ENCODE measurements at regions not wholly inside any gene's neighbourhood (a gene's known extent, or its start where the extent isn't known, plus 50 kb on each side); places are given as distances from the start of the nearest gene placed in this dataset.

GRCh38 chr2:123380370-123380935 lies 644.6 kb upstream of the CNTNAP5 start:
- Histone ChIP-seq H3K9me3 (no peaks in the 10 kb centered on the region), H3K27ac (no peak overlapping the region), H3K4me2 (no peak overlapping the region), H3K4me1 (no peaks in the 10 kb centered on the region), H3K4me3 (no peak overlapping the region)
- WGBS (ENCODE audit: missing lambda C conversion rate) = 9% methylated on average over 7 of the region's 8 CpGs
- CTCF ChIA-PET = no interaction called here
- POLR2A ChIA-PET = no interaction called here
- TF ChIP-seq USF2 (IDR thresholded peaks at IDR 0.05) (no peak), GATA3 (IDR thresholded peaks at IDR 0.05; ENCODE audit: borderline replicate concordance) (no peak), E2F6 (IDR thresholded peaks at IDR 0.05; ENCODE audit: borderline replicate concordance, low read depth) (no peak), HOXA7 (CRISPR knock-in tag; IDR thresholded peaks at IDR 0.05) (no peak), PBX3 (IDR thresholded peaks at IDR 0.05) (no peak), ELK1 (IDR thresholded peaks at IDR 0.05; ENCODE audit: low read depth, low read length) (no peak), ZSCAN20 (CRISPR knock-in tag; IDR thresholded peaks at IDR 0.05) (no peak), ZFP36 (IDR thresholded peaks at IDR 0.05; ENCODE audit: borderline replicate concordance, partially characterized antibody) (no peak), NR3C1 (IDR thresholded peaks at IDR 0.05) (no peak), RNF2 (IDR thresholded peaks at IDR 0.05; ENCODE audit: borderline replicate concordance, low read depth) (no peak), HDAC2 (IDR thresholded peaks at IDR 0.05) (no peak)
- no peak for ATAC-seq
- no peak for DNase-seq (ENCODE audit: low read depth in 1 of 2, low spot score in 1 of 2)
- FAIRE-seq = no peak

GRCh38 chr2:123415678-123416077 lies 609.4 kb upstream of the CNTNAP5 start:
- Histone ChIP-seq H3K27ac (no peak overlapping the region), H3K4me1 (no peaks in the 10 kb centered on the region), H3K4me3 (no peak overlapping the region), H3K4me2 (no peak overlapping the region), H3K9me3 (no peaks in the 10 kb centered on the region; the same call in 2 of the 3 replicates)
- FAIRE-seq (no peak), ATAC-seq (no peak), DNase-seq (ENCODE audit: low read depth in 1 of 2, low spot score in 1 of 2) (no peak)
- TF ChIP-seq TP53 (CRISPR knock-in tag; IDR thresholded peaks at IDR 0.05) (no peak), ELK1 (IDR thresholded peaks at IDR 0.05; ENCODE audit: low read depth, low read length) (no peak), REST (IDR thresholded peaks at IDR 0.05) (no peak), BCL3 (IDR thresholded peaks at IDR 0.05) (no peak), SREBF2 (IDR thresholded peaks at IDR 0.05) (no peak), SMC3 (IDR thresholded peaks at IDR 0.05) (no peak), HEYL (CRISPR knock-in tag; IDR thresholded peaks at IDR 0.05) (no peak), ATOH8 (CRISPR knock-in tag; IDR thresholded peaks at IDR 0.05; ENCODE audit: low read depth) (no peak), KDM5A (IDR thresholded peaks at IDR 0.05) (no peak), EHMT2 (IDR thresholded peaks at IDR 0.05; ENCODE audit: low read depth) (no peak), CBX2 (IDR thresholded peaks at IDR 0.05; ENCODE audit: borderline replicate concordance, low read depth) (no peak)
- WGBS (ENCODE audit: missing lambda C conversion rate) = 7% methylated on average over 2 of the region's 2 CpGs
- CTCF ChIA-PET = no interaction called here
- POLR2A ChIA-PET = no interaction called here
